Spinal cord (tissue), 9 donors: ENCODE measurements at regions not wholly inside any gene's neighbourhood (a gene's known extent, or its start where the extent isn't known, plus 50 kb on each side); places are given as distances from the start of the nearest gene placed in this dataset.

Experiments used
- DNase-seq, 6 donors: peaks; one replicate each; pipeline versions ENCODE4 v3.0.0 to v3.0.0-alpha.2; 2013 to 2015; ENCODE audit warnings: low spot score in 6 of 6, low read depth in 4 of 6
- H3K27ac ChIP-seq: one replicate; pipeline ENCODE4 v1.5.1; 2013; ENCODE audit warnings: low read depth, low read length, control low read depth
- H3K27me3 ChIP-seq: one replicate; pipeline ENCODE4 v1.6.1; 2013; ENCODE audit warnings: low read length; ENCODE audit not compliant: control insufficient read depth, insufficient read depth
- H3K36me3 ChIP-seq: one replicate; pipeline ENCODE4 v1.6.1; 2013; ENCODE audit warnings: low read length; ENCODE audit not compliant: control insufficient read depth, insufficient read depth
- H3K4me1 ChIP-seq: one replicate; pipeline ENCODE4 v1.6.1; 2013; ENCODE audit warnings: low read length; ENCODE audit not compliant: control insufficient read depth, insufficient read depth
- H3K4me3 ChIP-seq: one replicate; pipeline ENCODE4 v1.5.1; 2013; ENCODE audit warnings: low read depth, low read length, control low read depth
- H3K9me3 ChIP-seq: one replicate; pipeline ENCODE4 v1.6.1; 2013; ENCODE audit warnings: low read length; ENCODE audit not compliant: control insufficient read depth, insufficient read depth
- WGBS: methylation state at CpG from one replicate; pipeline ENCODE4 v1.1.5; 2013; ENCODE audit warnings: missing lambda C conversion rate; ENCODE audit not compliant: insufficient coverage; 5-methylcytosine and 5-hydroxymethylcytosine counted together
- donor health status: healthy.

DNA sequence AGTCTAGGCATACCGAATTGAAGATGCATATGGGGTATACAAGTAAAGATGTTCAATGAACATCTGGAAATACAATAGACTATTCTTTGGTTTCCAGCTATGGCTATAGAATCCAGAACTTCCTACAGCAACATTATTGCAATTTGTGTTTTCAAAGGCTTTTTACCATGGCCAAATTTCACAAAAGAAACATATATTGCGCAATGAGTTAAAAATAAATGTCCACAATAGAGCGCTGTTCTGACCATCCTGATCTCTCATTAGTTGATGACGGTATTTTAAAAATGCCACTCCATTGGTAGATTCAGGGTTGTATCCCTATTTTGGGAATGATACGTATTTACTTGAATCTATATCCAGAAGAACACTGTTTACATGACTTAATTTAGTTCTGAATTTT, 139.2 kb downstream of the LINC00632 start:
- H3K4me3 ChIP-seq = no peak overlapping the region
- H3K9me3 ChIP-seq = no peaks in the 10 kb centered on the region
- H3K36me3 ChIP-seq = no peaks in the 10 kb centered on the region
- no peaks in the 10 kb centered on the region for H3K4me1 ChIP-seq
- 75% methylated on average over 2 of the region's 5 CpGs for WGBS
- no peaks in the 10 kb centered on the region for H3K27me3 ChIP-seq
- DNase-seq = no peak
- no peak overlapping the region for H3K27ac ChIP-seq

DNA sequence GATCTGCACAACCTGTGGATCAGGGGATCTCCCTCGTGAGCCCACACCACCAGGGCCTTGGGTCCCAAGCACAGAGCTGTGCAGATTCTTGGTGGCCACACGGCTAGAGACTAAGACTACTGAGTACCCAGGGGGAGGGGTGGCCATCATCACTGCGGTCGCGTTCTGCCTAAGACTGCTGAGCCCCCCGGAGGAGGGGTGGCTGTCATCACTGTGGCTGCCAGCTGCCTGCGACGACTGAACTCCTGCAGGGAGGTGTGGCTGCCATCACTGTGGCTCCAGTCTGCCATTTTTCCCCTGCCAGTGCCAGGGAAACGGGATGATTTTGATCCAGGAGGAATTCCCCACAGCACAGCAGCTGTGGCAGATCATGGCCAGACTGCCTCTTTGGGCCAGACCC, 141.7 kb upstream of the SPANXB1 start:
- Histone ChIP-seq H3K4me1 (no peaks in the 10 kb centered on the region), H3K36me3 (no peaks in the 10 kb centered on the region), H3K9me3 (no peaks in the 10 kb centered on the region), H3K27ac (no peak overlapping the region), H3K4me3 (no peak overlapping the region), H3K27me3 (no peaks in the 10 kb centered on the region)
- WGBS = 79% methylated on average over 9 of the region's 9 CpGs
- DNase-seq = no peak

DNA sequence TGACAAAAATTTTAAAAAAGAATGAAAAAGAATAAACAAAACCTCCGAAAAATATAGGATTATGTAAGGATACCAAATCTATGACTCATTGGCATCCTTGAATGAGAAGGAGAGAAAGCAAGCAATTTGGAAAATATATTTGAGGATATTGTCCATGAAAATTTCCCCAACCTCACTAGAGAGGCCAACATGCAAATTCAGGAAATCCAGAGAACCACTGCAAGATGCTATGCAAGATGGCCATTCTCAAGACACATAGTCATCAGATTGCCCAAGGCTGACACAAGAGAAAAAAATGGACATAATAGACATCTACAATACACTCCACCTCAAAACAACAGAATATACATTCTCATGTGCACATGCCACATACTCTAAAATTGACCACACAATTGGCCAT, 135.9 kb upstream of the SPANXB1 start:
- Histone ChIP-seq H3K9me3 (no peaks in the 10 kb centered on the region), H3K4me3 (no peak overlapping the region), H3K27ac (no peak overlapping the region), H3K4me1 (no peaks in the 10 kb centered on the region), H3K36me3 (no peaks in the 10 kb centered on the region), H3K27me3 (no peaks in the 10 kb centered on the region)
- DNase-seq = no peak
- no CpG with 5 or more reads among the region's 1 CpG for WGBS

DNA sequence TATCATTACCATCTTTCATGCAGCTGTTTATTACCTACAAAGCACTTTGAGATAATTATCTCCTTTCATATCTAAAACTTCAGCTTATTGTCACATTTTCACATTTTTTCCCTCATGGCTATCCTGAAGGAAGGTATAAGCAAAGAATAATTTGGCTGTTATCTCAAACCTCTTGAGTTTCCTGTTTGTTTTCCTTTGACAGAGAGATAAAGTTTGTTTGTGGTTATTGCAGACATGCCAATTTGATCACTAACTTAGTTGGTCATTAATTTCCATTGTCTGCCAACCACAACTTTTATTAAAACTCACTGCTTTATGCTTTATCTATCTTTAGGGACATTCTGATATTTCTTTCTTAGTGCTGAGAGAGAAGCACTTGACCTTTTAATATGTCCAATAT, 89.8 kb upstream of the SPANXB1 start:
- DNase-seq = peak in 1 of 6 donors; percentile 28
- Histone ChIP-seq H3K4me1 (no peaks in the 10 kb centered on the region), H3K36me3 (no peaks in the 10 kb centered on the region), H3K27me3 (no peaks in the 10 kb centered on the region), H3K4me3 (no peak overlapping the region), H3K9me3 (no peaks in the 10 kb centered on the region), H3K27ac (no peak overlapping the region)

DNA sequence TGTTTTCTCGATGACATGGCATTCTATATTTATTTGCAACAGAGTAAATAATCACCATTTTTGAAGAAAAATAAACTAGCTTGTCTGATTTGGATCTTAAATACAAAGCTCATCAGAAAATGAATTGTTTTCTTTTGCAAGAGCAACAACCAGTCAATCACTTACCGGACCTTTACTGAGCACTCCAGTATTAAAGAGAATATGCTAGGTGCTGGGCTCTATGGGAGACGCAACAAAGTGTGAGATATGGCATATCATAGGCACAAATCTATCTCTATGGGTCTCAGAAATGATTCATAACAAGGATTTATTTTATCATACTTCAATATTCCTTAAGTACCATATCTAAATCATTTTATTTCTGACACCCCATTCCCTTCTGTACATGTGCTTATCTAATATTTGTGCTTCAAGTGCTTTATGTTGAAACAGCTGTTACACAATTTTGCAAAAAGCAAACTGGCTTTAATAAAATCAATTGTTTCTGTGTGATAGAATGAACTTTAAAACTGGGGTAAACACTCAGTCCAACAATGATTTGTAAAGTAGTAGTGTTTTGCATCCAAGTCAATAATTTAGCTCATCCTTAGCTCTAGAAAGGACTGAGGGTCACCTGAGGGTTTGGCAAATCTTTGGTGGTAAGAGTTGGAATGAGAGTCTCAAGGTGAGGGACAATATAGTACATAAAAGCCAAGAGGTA, 88.4 kb upstream of the SPANXB1 start:
- no peaks in the 10 kb centered on the region for H3K36me3 ChIP-seq
- H3K9me3 ChIP-seq = no peaks in the 10 kb centered on the region
- no peak overlapping the region for H3K27ac ChIP-seq
- no peak for DNase-seq
- no peaks in the 10 kb centered on the region for H3K4me1 ChIP-seq
- H3K27me3 ChIP-seq = no peaks in the 10 kb centered on the region
- no CpG with 5 or more reads among the region's 3 CpGs for WGBS
- no peak overlapping the region for H3K4me3 ChIP-seq

DNA sequence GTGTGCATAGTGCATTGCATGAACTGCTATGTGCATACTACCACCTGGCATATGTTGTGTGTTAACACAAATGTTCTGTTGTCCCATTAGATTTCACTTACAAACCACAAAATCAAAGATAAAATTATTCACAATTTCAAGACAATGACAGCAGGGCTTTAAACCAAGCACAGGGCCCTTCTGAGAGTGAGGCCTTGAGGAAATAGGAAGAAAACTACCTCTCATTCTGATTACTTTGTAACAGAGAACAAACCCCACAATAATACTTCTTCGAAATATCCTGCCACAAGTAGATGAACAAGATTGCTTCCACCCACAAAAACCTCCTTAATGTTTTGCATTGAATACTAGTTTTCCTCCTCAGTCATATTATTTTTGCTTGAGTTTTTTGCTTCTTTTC, 85.5 kb upstream of the SPANXB1 start:
- Histone ChIP-seq H3K36me3 (no peaks in the 10 kb centered on the region), H3K4me1 (no peaks in the 10 kb centered on the region), H3K27me3 (no peaks in the 10 kb centered on the region), H3K27ac (no peak overlapping the region), H3K4me3 (no peak overlapping the region), H3K9me3 (no peaks in the 10 kb centered on the region)
- 100% methylated on average over 1 of the region's 1 CpG for WGBS
- no peak for DNase-seq

DNA sequence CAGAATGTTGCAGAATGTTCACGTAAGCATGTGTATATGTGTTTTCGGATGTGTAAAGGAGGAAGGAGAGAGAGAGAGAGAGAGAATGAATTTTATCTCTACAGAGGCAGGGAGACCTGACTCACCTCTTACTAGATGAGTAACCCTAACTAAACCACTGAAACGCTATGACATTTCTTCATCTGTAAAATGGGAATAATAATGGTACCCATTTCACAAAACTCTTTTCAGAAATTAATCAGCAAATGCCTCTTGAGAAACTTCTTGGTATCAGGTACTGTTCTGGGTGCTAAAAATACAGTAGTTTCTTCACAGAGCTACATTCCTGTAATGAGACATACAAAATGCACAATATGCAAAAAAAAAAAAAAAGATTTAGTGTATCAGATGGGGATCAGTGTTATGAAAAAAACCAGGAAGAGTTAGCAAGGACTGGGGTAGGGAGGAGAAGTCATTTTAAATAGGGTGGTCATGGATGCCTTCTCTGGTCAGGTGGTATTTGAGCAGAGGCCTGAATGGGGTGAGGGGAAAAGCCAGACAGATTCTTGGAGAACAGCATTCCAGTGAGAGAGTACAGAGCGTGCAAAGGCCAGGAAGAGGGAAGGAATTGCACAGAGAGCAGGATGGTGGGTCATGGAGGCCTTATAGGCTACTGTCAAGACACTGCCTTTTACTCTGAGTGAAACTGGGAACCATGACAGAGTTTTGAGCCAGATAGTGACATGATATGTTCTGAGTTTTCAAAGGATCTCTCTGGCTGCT, 84.9 kb upstream of the SPANXB1 start:
- H3K36me3 ChIP-seq = no peaks in the 10 kb centered on the region
- H3K27ac ChIP-seq = no peak overlapping the region
- no peaks in the 10 kb centered on the region for H3K27me3 ChIP-seq
- H3K4me1 ChIP-seq = no peaks in the 10 kb centered on the region
- no peaks in the 10 kb centered on the region for H3K9me3 ChIP-seq
- WGBS = 60% methylated on average over 1 of the region's 4 CpGs
- H3K4me3 ChIP-seq = no peak overlapping the region
- no peak for DNase-seq

DNA sequence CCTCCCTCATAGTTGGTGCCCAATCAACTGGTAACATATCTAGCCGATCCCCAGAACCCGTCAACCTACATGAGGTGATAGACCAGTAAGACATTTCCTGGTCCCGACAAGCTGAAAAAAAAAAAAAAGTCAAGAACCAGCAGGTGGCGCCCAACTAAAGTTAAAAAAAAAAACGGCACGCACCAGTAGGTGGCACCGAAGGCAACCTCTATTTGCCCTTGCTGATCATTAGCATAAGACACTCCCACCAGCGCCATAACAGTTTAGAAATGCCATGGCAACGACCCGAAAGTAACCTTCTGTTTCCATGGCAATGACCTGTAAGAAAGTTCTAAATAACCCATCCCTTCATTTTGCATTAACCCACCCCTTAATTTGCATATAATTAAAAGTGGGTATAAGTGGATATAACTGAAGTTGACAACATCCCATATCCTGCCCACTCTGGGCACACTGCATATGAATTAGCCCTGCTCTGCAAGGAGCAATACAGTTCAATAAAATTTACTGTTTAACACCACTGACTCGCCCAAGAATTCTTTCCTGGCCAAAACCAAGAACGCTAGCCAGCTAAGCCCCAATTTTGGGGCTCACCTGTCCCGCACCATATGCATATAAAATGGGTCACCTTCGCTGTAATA, 83.9 kb upstream of the SPANXB1 start:
- no peaks in the 10 kb centered on the region for H3K9me3 ChIP-seq
- peak in 5 of 6 donors; percentile 1 to 60 (median 20) for DNase-seq
- no peaks in the 10 kb centered on the region for H3K36me3 ChIP-seq
- H3K4me3 ChIP-seq = no peak overlapping the region
- no peaks in the 10 kb centered on the region for H3K4me1 ChIP-seq
- no peaks in the 10 kb centered on the region for H3K27me3 ChIP-seq
- WGBS = 46% methylated on average over 9 of the region's 14 CpGs
- no peak overlapping the region for H3K27ac ChIP-seq

DNA sequence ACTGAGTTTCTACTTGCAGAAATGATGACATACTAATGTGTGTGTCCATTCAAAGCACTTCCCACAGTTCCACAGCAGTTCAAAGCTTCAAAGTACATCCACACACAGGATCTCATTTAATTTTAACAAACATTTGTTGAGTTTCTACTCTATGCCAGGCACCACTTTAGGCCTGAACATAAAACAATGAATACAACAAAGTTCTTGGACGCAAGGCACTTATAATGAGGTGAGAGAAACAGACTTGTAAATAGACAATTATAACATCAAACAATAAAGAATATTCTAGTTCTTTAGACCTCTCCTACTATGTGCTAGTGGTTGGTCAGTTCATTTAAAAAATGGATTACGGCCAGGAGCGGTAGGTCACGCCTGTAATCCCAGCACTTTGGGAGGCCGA, 82.0 kb upstream of the SPANXB1 start:
- DNase-seq = no peak
- no peaks in the 10 kb centered on the region for H3K9me3 ChIP-seq
- WGBS = 66% methylated on average over 4 of the region's 5 CpGs

DNA sequence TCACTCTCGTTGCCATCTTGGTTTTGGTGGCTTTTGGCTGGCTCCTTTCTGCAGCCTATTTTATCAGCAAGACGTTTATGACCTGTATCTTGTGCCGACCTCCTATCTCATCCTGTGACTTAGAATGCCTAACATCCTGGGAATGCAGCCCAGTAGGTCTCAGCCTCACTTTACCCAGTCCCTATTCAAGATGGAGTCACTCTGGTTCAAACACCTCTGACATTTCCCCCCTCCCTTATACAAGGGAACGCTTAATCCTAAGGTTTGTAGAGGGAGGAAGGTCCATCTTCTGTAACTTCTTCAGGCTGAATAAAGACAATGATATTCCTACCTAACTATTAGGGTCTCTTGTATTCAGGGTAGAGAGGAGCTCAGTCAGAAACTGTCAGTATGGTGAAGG, 79.3 kb upstream of the SPANXB1 start:
- Histone ChIP-seq H3K9me3 (no peaks in the 10 kb centered on the region), H3K4me1 (no peaks in the 10 kb centered on the region), H3K27me3 (no peaks in the 10 kb centered on the region), H3K36me3 (no peaks in the 10 kb centered on the region), H3K27ac (no peak overlapping the region), H3K4me3 (no peak overlapping the region)
- no peak for DNase-seq
- 65% methylated on average over 3 of the region's 4 CpGs for WGBS

More for the DNA sequence above, 82.0 kb upstream of the SPANXB1 start:
- Histone ChIP-seq H3K27ac (no peak overlapping the region), H3K4me3 (no peak overlapping the region), H3K36me3 (no peaks in the 10 kb centered on the region), H3K27me3 (no peaks in the 10 kb centered on the region), H3K4me1 (no peaks in the 10 kb centered on the region)
